Testis (tissue), 2 donors: ENCODE measurements at regions not wholly inside any gene's neighbourhood (a gene's known extent, or its start where the extent isn't known, plus 50 kb on each side); places are given as distances from the start of the nearest gene placed in this dataset.

Experiments
- DNase-seq: peaks from one replicate; pipeline ENCODE4 v3.0.0-alpha.2; 2019
- H3K27ac ChIP-seq, 2 donors: fragments of 200-600 bp; sonication (generic); one replicate each; pipeline ENCODE4 v1.5.1; 2019
- H3K27me3 ChIP-seq: fragments of 200-600 bp; sonication (generic); one replicate; pipeline ENCODE4 v1.5.1; 2019
- H3K36me3 ChIP-seq: fragments of 200-600 bp; sonication (generic); one replicate; pipeline ENCODE4 v1.5.1; 2017; ENCODE audit warnings: low read depth; ENCODE audit errors: missing control alignments
- H3K4me1 ChIP-seq: fragments of 200-600 bp; sonication (generic); one replicate; pipeline ENCODE4 v1.5.1; 2019
- H3K4me3 ChIP-seq, 2 donors: fragments of 200-600 bp; sonication (generic); one replicate each; pipeline ENCODE4 v1.5.1; 2017 to 2019
- H3K9me3 ChIP-seq: fragments of 200-600 bp; sonication (generic); one replicate; pipeline ENCODE4 v1.5.1; 2017
- CTCF ChIP-seq, 3 experiments: fragments of 450-650 bp in 2 of 3; fragments of 200-600 bp in 1 of 3; sonication (generic) in 1 of 3; IDR thresholded peaks; one replicate each; pipeline ENCODE4 v1.5.1; 2016 to 2019; ENCODE audit warnings: antibody characterized with exemption in 3 of 3, mild to moderate bottlenecking in 2 of 3, moderate library complexity in 1 of 3
- POLR2A ChIP-seq: fragments of 450-650 bp; IDR thresholded peaks from one replicate; pipeline ENCODE4 v1.6.1; 2017; ENCODE audit warnings: antibody characterized with exemption, mild to moderate bottlenecking, moderate library complexity
- WGBS, 2 donors: methylation state at CpG; one replicate each; pipeline ENCODE4 v1.1.5; 2018; 5-methylcytosine and 5-hydroxymethylcytosine counted together
- intact Hi-C: fragments of 100-400 bp; cut with DNase I; formaldehyde crosslinking; loops from one replicate; pipeline ENCODE4 v1.15.1; 2023; ENCODE audit warnings: low total_unique reads

DNA sequence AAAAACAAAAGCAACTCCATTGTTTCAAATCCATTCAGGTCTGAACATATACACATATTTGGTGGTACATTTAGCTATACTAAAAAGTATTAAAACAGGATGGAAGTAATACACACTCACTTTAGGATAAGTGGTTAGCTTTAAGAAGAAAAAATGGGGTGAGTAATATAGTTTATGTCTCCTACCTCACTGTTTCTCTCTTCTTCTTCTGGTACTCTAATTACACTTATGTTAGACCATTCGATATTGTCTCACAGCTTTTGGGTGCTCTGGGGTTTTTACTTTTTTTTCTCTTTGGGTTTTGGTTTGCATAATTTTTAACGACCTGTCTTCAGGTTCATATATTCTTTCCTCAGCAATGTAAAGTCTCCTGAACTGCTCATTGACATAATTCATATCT is 75.4 kb upstream of the AKAP13 start:
- 89 to 91% methylated on average over 2 of the region's 2 CpGs for WGBS, 2 donors
- no peak for TF ChIP-seq POLR2A
- no peak for TF ChIP-seq CTCF (IDR thresholded peaks at IDR 0.05)
- H3K4me3 ChIP-seq: no peak overlapping the region
- H3K27me3 ChIP-seq: no peaks in the 10 kb centered on the region
- DNase-seq: no peak
- no peaks in the 10 kb centered on the region for H3K9me3 ChIP-seq
- intact Hi-C loops: no loop called here
- H3K36me3 ChIP-seq: no peaks in the 10 kb centered on the region
- H3K4me1 ChIP-seq: no peaks in the 10 kb centered on the region
- H3K27ac ChIP-seq: no peak overlapping the region

DNA sequence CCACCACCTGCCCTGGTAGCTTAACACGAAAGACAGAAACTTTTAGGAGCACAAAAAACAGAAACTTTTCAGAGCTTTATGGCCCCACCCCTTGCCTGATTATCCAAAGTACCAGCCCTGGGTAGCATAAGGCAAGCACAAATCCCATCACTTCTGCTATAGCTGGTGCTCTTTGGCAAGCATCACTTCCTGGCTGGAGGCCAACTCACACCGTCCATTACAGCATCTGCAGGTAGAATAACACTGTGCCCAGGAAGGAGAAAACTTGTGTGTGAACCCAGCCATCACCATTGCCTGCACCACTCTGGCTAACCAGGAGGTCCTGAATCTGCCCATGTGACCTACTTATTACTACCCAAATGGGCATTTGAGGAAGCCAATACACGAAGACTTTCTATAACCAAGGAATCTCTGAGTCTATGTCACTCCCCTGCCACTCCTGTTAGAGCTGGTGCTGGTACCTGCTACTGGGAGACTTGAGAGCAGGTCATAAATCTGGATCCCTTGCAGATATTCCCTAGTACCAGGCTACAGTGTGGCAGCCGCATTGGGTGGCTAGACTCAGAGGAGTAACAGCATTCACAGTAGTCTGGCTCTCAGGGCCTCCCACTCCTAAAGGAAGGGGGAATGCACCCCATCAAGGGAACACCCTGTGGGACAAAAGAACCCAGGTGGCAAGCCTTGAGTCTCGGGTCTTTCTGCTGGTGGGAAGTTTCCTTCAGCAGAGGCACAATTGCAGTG is 73.3 kb upstream of the AKAP13 start:
- H3K9me3 ChIP-seq: no peaks in the 10 kb centered on the region
- no peak overlapping the region for H3K4me3 ChIP-seq
- TF ChIP-seq POLR2A (no peak), CTCF (IDR thresholded peaks at IDR 0.05) (no peak)
- H3K36me3 ChIP-seq: no peaks in the 10 kb centered on the region
- no peaks in the 10 kb centered on the region for H3K27me3 ChIP-seq
- H3K27ac ChIP-seq: no peak overlapping the region
- DNase-seq: no peak
- WGBS, 2 donors: 88 to 98% methylated on average over 5 of the region's 5 CpGs
- no peaks in the 10 kb centered on the region for H3K4me1 ChIP-seq
- intact Hi-C loops: no loop called here

DNA sequence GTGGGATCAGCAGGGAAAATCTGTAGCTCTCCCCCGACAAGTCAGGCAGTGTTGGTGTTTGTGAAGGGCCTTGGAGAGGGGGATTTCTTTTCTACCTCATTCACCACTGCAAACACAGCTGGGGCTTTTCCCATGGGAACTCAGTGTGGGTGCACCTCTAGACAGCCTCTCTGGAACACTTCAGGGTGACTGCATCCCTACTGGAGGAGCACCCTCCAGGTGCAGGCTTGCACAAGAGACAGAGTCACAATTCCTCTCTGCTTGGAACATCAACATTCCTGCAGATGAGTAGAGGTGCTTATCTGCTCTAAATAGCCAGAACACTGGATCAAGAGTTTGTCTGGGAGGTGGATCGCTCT is 72.7 kb upstream of the AKAP13 start:
- Histone ChIP-seq H3K9me3 (no peaks in the 10 kb centered on the region), H3K27ac (no peak overlapping the region), H3K4me1 (no peaks in the 10 kb centered on the region), H3K4me3 (no peak overlapping the region), H3K27me3 (no peaks in the 10 kb centered on the region), H3K36me3 (no peaks in the 10 kb centered on the region)
- 89 to 100% methylated on average over 1 to 2 of the region's 2 CpGs for WGBS, 2 donors
- DNase-seq: no peak
- TF ChIP-seq POLR2A: no peak
- no peak for TF ChIP-seq CTCF (IDR thresholded peaks at IDR 0.05)
- intact Hi-C loops: no loop called here

GRCh38 chr15:85311647-85312046 is 68.8 kb upstream of the AKAP13 start:
- TF ChIP-seq POLR2A: no peak
- TF ChIP-seq CTCF (IDR thresholded peaks at IDR 0.05): no peak
- intact Hi-C loops: no loop called here
- no peak overlapping the region for H3K27ac ChIP-seq
- H3K36me3 ChIP-seq: no peaks in the 10 kb centered on the region
- 48 to 82% methylated on average over 2 of the region's 2 CpGs for WGBS, 2 donors
- no peaks in the 10 kb centered on the region for H3K27me3 ChIP-seq
- no peaks in the 10 kb centered on the region for H3K4me1 ChIP-seq
- H3K4me3 ChIP-seq: no peak overlapping the region
- H3K9me3 ChIP-seq: no peaks in the 10 kb centered on the region
- no peak for DNase-seq

- no peak for DNase-seq
- intact Hi-C loops: no loop called here
- Histone ChIP-seq H3K4me3 (no peak overlapping the region), H3K4me1 (no peaks in the 10 kb centered on the region), H3K27ac (no peak overlapping the region), H3K9me3 (no peaks in the 10 kb centered on the region), H3K27me3 (no peaks in the 10 kb centered on the region), H3K36me3 (no peaks in the 10 kb centered on the region)
- TF ChIP-seq POLR2A: no peak
- TF ChIP-seq CTCF (IDR thresholded peaks at IDR 0.05): no peak
- WGBS, 2 donors: 77 to 86% methylated on average over 1 to 5 of the region's 5 CpGs
Observed at GRCh38 chr15:85312486-85312885, 67.9 kb upstream of the AKAP13 start.
